GM12873 (cell line): ENCODE measurements at regions not wholly inside any gene's neighbourhood (a gene's known extent, or its start where the extent isn't known, plus 50 kb on each side); places are given as distances from the start of the nearest gene placed in this dataset.

ENCODE experiments used
- TF ChIP-seq, protein P1 (sequence below): IDR thresholded peaks from 2 replicates; pipeline ENCODE4 v1.5.1; 2012; ENCODE audit warnings: low read depth, mild to moderate bottlenecking, moderate library complexity, low read length, control low read depth; ENCODE audit not compliant: insufficient read depth; ENCODE audit errors: missing control alignments

DNA sequence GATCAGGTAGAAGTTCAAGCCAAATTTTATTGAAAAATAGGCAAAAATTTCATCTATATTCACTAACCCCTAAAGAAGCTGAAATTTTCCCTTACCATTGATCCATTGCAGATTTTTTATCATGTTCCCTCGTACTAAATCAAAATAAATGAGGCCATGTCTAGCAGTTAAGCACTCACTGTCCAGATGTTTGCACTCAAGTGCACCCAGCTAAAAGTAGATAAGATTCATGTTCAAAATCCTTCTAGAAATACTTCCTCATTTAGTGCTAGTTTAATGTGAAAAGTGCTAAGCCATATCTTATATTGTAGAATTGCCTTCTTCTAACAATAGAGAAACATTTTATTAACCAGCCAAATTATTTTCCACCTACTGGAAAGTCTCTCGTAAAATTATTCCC, 164.7 kb upstream of the UBE2E2 start:
- TF ChIP-seq, protein P1, sequence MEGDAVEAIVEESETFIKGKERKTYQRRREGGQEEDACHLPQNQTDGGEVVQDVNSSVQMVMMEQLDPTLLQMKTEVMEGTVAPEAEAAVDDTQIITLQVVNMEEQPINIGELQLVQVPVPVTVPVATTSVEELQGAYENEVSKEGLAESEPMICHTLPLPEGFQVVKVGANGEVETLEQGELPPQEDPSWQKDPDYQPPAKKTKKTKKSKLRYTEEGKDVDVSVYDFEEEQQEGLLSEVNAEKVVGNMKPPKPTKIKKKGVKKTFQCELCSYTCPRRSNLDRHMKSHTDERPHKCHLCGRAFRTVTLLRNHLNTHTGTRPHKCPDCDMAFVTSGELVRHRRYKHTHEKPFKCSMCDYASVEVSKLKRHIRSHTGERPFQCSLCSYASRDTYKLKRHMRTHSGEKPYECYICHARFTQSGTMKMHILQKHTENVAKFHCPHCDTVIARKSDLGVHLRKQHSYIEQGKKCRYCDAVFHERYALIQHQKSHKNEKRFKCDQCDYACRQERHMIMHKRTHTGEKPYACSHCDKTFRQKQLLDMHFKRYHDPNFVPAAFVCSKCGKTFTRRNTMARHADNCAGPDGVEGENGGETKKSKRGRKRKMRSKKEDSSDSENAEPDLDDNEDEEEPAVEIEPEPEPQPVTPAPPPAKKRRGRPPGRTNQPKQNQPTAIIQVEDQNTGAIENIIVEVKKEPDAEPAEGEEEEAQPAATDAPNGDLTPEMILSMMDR, result no peak

DNA sequence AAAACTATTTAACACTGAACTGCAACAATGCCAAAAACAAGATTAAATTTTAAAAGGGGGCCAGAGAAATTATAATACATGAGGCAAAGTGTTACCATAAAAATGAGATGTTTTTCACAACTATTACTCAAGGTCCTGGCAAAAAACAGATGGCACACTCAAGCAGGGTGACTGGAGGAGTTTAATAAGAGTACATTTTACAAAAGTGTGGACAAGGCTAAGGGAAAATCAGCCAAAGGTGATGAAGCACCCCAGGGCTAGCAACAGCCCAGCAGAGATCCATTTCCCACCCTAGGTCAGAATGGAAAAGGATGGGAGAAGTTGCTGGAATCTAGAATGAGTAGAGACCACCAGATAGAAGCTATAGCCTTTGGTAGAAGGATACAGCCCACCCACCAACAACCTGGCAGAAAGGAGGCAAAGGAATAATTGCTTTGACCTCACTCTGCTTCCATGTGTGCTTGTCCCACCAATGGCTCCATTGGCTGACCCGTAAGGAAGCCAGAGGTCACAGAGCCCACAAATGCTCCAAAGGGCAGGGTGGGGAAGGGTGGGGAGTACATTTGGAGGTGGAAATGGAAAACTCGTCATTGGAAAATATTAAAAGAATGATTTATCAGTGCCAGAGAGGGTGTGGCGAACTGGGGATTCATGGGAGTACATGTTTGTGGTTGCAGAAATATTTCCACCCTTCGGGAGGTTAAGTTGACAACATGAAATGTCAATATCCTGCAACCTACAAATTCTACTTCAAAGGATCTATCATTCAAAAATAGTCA, 161.0 kb upstream of the UBE2E2 start:
- TF ChIP-seq, protein P1, result no peak

DNA sequence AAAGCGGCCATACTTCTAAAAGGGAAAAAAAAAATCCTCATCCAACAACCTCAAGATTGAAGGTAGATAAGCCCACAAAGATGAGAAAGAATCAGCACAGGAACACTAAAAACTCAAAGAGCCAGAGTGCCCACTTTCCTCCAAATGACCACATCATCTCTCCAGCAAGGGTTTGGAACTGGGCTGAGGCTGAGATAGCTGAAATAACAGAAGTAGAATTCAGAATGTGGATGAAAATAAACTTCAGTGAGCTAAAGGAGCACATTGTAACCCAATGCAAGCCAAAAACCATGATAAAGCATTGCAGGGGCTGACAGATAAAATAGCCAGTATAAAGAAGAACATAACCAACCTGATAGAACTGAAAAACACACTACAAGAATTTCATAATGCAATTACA, 158.7 kb upstream of the UBE2E2 start:
- TF ChIP-seq, protein P1, result no peak

DNA sequence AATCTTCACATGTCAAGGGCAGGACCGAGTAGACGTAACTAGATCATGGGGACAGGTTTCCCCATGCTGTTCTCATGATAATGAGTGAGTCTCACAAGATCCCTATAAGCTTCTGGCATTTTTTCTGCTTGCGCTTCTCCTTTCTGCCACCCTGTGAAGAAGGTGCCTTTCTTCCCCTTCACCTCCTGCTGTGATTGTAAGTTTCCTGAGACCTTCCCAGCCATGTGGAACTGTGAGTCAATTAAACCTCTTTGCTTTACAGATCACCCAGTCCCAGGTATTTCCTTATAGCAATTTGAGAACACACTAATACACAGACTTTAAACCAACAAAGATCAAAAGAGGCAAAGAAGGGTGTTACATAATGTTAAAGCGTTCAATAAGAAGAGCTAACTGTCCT, 156.6 kb upstream of the UBE2E2 start:
- TF ChIP-seq, protein P1, result no peak

DNA sequence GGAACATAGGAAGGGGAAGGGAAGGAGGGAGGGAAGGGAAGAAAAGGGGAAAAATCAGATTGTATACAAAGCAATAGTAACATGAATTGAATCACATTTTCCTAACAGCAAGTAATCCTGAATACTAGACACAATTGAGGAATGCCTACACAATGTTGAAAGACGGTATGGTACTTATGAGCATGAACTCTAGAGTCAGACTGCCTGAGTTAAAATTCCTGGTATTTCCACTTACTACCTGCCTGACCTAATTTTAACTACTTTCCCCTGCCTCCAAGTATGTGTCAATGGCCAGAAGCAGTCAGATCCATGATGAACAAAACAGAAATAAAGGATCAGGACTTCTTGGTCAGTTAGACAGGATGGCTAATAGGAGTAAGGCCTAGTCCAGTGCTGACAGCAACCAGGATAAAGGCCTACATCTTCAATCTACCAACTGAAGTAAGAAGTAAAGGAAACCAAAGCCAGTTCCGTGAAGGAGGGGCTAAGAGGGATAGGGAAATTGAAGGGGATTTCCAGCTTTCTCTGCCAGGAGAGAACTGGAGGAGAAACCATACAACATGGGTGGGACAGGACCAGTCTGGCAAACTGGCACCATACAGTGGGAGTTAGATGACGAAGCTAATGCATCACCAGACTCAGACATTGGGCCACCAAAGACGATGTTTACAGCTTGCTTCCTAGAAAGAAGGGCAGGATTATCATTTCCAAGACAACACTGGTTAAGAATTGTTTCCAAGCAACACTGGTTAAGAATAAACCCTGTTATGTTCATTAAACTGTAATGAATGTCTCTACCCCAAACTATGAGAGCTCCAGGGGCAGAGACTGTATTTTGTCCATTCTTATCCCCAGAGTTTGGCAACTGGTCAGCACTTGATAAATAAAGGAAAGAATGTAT, 151.6 kb upstream of the UBE2E2 start:
- TF ChIP-seq, protein P1, result no peak

DNA sequence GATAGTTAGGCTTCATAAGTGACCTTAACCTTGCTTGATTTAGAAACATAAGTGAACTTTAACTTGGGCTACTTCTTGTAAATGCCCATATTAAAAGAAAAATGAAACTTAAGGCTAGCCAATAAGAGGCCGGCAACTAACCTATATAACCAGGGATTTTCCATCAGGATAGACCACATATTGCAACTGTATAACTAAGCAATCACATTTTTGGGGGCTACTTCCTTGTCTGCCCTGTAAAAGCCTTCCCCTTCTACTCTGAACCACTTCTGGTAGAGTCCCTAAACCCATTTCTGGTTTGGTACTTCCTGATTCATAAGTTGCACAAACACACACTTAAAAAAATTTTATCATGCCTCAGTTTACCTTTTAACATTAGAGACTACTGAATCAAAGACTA, 150.9 kb upstream of the UBE2E2 start:
- TF ChIP-seq, protein P1, result no peak

DNA sequence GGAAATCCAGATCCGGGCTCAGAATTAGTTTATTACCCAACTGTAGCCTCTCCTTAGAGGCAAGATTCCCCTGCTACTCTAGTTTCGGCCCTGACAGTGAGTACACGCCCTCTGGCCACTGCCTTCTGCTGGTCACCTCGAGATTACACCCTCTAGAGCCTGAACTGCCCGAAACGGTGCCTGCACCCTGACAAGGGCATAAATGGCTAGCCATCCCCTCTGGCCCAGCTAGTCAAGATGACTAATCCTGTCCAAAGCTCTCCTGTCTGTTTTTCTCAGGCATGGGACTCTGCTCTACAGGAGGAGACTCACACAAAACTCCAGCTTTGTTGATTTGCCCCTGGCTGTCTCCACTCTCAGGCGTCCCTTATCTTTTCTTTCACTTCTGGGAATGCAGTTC, 150.5 kb upstream of the UBE2E2 start:
- TF ChIP-seq, protein P1, result no peak
